HepG2 (cell line): ENCODE measurements at regions not wholly inside any gene's neighbourhood (a gene's known extent, or its start where the extent isn't known, plus 50 kb on each side); places are given as distances from the start of the nearest gene placed in this dataset.

Source experiments
- ATAC-seq: fragments of 200-7000 bp; cut with Tn5 transposase; 3 replicates; pipeline ENCODE4 v1.9.1; 2020; ENCODE audit warnings: mild to moderate bottlenecking, moderate library complexity
- BruUV-seq: library from RNA; stranded (reverse); fragments of 400-500 nt; replicated peaks from 2 replicates; lab custom pipeline; 2021; lab: Mats Ljungman, UMichigan
- CTCF ChIA-PET: fragments of 300-600 bp; formaldehyde crosslinking; extraction: SDS; loops from one replicate; lab custom pipeline; 2021; ENCODE audit warnings: low total read pairs, inconsistent platforms, low intra/inter-chr PET ratio; lab: Yijun Ruan, JAX
- POLR2A ChIA-PET: fragments of 350-600 bp; sonication (Branson Sonifier 250); formaldehyde crosslinking; loops from one replicate; lab custom pipeline; 2020; ENCODE audit warnings: antibody characterized with exemption, inconsistent platforms; lab: Yijun Ruan, JAX
- DNase-seq: peaks from one replicate; pipeline ENCODE4 v3.0.0-alpha.2; 2015; ENCODE audit warnings: low spot score
- FAIRE-seq: peaks from 3 replicates; lab custom pipeline; 2011; peaks lifted over from hg19 to GRCh38; lab: Jason Lieb, UNC
- H2AFZ ChIP-seq: one replicate; pipeline ENCODE4 v1.6.1; 2011; ENCODE audit warnings: low read length, inconsistent platforms
- H3K27ac ChIP-seq: fragments of 300-600 bp; 3 replicates; pipeline ENCODE4 v1.8.0; 2011; ENCODE audit warnings: mixed run types, mild to moderate bottlenecking, mixed read lengths, low read length, inconsistent platforms; ENCODE audit not compliant: insufficient read depth; ENCODE audit errors: extremely low read length
- H3K27me3 ChIP-seq, 2 experiments: fragments of 200-600 bp in 1 of 2; 2 replicates in 1 of 2; 3 replicates in 1 of 2; pipeline versions ENCODE4 v1.6.0 to v1.8.0; 2011; ENCODE audit warnings: low read length in 2 of 2, mild to moderate bottlenecking in 2 of 2, moderate library complexity in 2 of 2, inconsistent platforms in 1 of 2; ENCODE audit not compliant: insufficient read depth in 2 of 2, control insufficient read depth in 1 of 2
- H3K36me3 ChIP-seq, 2 experiments: fragments of 200-600 bp in 1 of 2; replicated peaks in 1 of 2; 2 replicates in 1 of 2; 3 replicates in 1 of 2; pipeline versions ENCODE4 v1.5.1 to v1.8.0; 2011; ENCODE audit warnings: low read length in 2 of 2, inconsistent platforms in 1 of 2; ENCODE audit not compliant: insufficient read depth in 2 of 2, control insufficient read depth in 1 of 2
- H3K4me1 ChIP-seq: 2 replicates; pipeline ENCODE4 v1.5.1; 2012; ENCODE audit warnings: low read length, inconsistent platforms; ENCODE audit not compliant: insufficient read depth
- H3K4me2 ChIP-seq: 2 replicates; pipeline ENCODE4 v1.6.0; 2011; ENCODE audit warnings: low read depth, low read length, inconsistent platforms
- H3K4me3 ChIP-seq, 3 experiments: fragments of 200-600 bp in 1 of 3; sonication (generic), shearing (Covaris generic) in 1 of 3; replicated peaks in 1 of 3; 2 replicates each; pipeline ENCODE4 v1.5.1; 2011 to 2016; ENCODE audit warnings: low read length in 3 of 3, inconsistent platforms in 2 of 3, low read depth in 2 of 3, mild to moderate bottlenecking in 2 of 3, control low read depth in 1 of 3, mixed read lengths in 1 of 3; ENCODE audit not compliant: insufficient read depth in 1 of 3
- H3K79me2 ChIP-seq: one replicate; pipeline ENCODE4 v1.6.1; 2011; ENCODE audit warnings: low read length, inconsistent platforms; ENCODE audit not compliant: insufficient read depth
- H3K9ac ChIP-seq: 2 replicates; pipeline ENCODE4 v1.6.0; 2011; ENCODE audit warnings: mild to moderate bottlenecking, low read depth, low read length, inconsistent platforms; ENCODE audit not compliant: insufficient read depth
- H3K9me3 ChIP-seq: 2 replicates; pipeline ENCODE4 v1.5.1; 2012; ENCODE audit warnings: mild to moderate bottlenecking, low read length
- H4K20me1 ChIP-seq: 2 replicates; pipeline ENCODE4 v1.6.0; 2011; ENCODE audit warnings: inconsistent platforms, mild to moderate bottlenecking, low read length, moderate library complexity; ENCODE audit not compliant: insufficient read depth
- FOSL2 ChIP-seq: sonication (generic); formaldehyde crosslinking; IDR thresholded peaks from 2 replicates; pipeline ENCODE4 v1.4.0; 2020; ENCODE audit warnings: missing genetic modification reagents
- GTF2F1 ChIP-seq: fragments of 150-350 bp; IDR thresholded peaks from 2 replicates; pipeline ENCODE4 v1.6.1; 2014; ENCODE audit warnings: low read length
- HNF1A ChIP-seq, 2 experiments: sonication (generic) in 1 of 2; formaldehyde crosslinking in 1 of 2; IDR thresholded peaks; 2 replicates each; pipeline versions ENCODE4 v1.4.0 to v1.6.1; 2016 to 2020; ENCODE audit warnings: borderline replicate concordance in 1 of 2, low read depth in 1 of 2, mild to moderate bottlenecking in 1 of 2, missing genetic modification reagents in 1 of 2
- MEIS1 ChIP-seq: sonication (generic); formaldehyde crosslinking; IDR thresholded peaks from 2 replicates; pipeline ENCODE4 v1.9.0; 2021; ENCODE audit warnings: mild to moderate bottlenecking, missing genetic modification reagents, moderate library complexity, borderline replicate concordance
- PHF8 ChIP-seq: sonication (generic); formaldehyde crosslinking; IDR thresholded peaks from 2 replicates; pipeline ENCODE4 v1.5.0; 2020; ENCODE audit warnings: missing genetic modification reagents
- TCF12 ChIP-seq, 2 experiments: fragments of 450-650 bp in 1 of 2; sonication (generic) in 1 of 2; formaldehyde crosslinking in 1 of 2; IDR thresholded peaks; 2 replicates each; pipeline versions ENCODE4 v1.6.1 to v1.8.0; 2017 to 2022; ENCODE audit warnings: antibody characterized with exemption in 1 of 2, mild to moderate bottlenecking in 1 of 2, missing genetic modification reagents in 1 of 2, moderate library complexity in 1 of 2
- ZNF720 ChIP-seq: sonication (generic); formaldehyde crosslinking; IDR thresholded peaks from 2 replicates; pipeline ENCODE4 v1.4.0; 2020; ENCODE audit warnings: missing genetic modification reagents
- WGBS: methylation state at CpG from one replicate; pipeline ENCODE4 v1.1.6; 2017; ENCODE audit warnings: low lambda C conversion rate; 5-methylcytosine and 5-hydroxymethylcytosine counted together
- in situ Hi-C: cut with HindIII; loops from 2 replicates; pipeline ENCODE4 v1.10.0; 2017; ENCODE audit warnings: low pct_unique_long_range_greater_than_20kb; ENCODE audit not compliant: extremely low pct_ligation_motif_present
- intact Hi-C: fragments of 100-400 bp; cut with micrococcal nuclease; formaldehyde crosslinking; loops from one replicate; pipeline ENCODE4 v1.10.0; 2022; ENCODE audit not compliant: unreplicated experiment

GRCh38 chrY:12469081-12469480 lies 231.9 kb upstream of the USP9Y start:
- Histone ChIP-seq H3K27me3 (no peaks in the 10 kb centered on the region), H3K79me2 (no peaks in the 10 kb centered on the region), H3K4me1 (no peaks in the 10 kb centered on the region), H3K4me2 (no peak overlapping the region), H3K9me3 (no peaks in the 10 kb centered on the region), H4K20me1 (no peaks in the 10 kb centered on the region), H3K9ac (no peak overlapping the region), H3K4me3 (no peak overlapping the region), H3K27ac (no peak overlapping the region), H2AFZ (no peak overlapping the region), H3K36me3 (no peaks in the 10 kb centered on the region)
- 0% methylated on average over 1 of the region's 1 CpG for WGBS
- ChIA-PET POLR2A (no interaction called here), CTCF (no interaction called here)
- intact Hi-C loops (no loop called here), in situ Hi-C loops (no loop called here)
- BruUV-seq, result no TSS peak
- TF ChIP-seq TCF12 (IDR thresholded peaks at IDR 0.05), result no peak
- TF ChIP-seq TCF12 (CRISPR knock-in tag; IDR thresholded peaks at IDR 0.05), result no peak
- TF ChIP-seq FOSL2 (CRISPR knock-in tag), result peak; percentile 80
- peak; percentile 16 for DNase-seq
- FAIRE-seq, result no peak
- ATAC-seq, result no peak; the same call in 2 of the 3 replicates

- no peaks in the 10 kb centered on the region for H4K20me1 ChIP-seq
- H2AFZ ChIP-seq, result no peak overlapping the region
- H3K4me1 ChIP-seq, result no peaks in the 10 kb centered on the region
- ChIA-PET POLR2A (no interaction called here), CTCF (no interaction called here)
- in situ Hi-C loops, result loop anchor here (10.0 kb wide), 1 partner anchor 150 kb away; no protein-coding TSS in a partner anchor
- ATAC-seq (no peak), DNase-seq (no peak), FAIRE-seq (no peak)
- H3K4me2 ChIP-seq, result no peak overlapping the region
- no peaks in the 10 kb centered on the region for H3K9me3 ChIP-seq
- H3K36me3 ChIP-seq, result no peaks in the 10 kb centered on the region
- H3K9ac ChIP-seq, result no peak overlapping the region
- BruUV-seq, result no TSS peak
- H3K79me2 ChIP-seq, result no peaks in the 10 kb centered on the region
- H3K27me3 ChIP-seq, result no peaks in the 10 kb centered on the region
- no peak overlapping the region for H3K27ac ChIP-seq
- intact Hi-C loops, result no loop called here
- H3K4me3 ChIP-seq, result no peak overlapping the region
- TF ChIP-seq ZNF720 (CRISPR knock-in tag), result no peak
- TF ChIP-seq GTF2F1, result no peak
- TF ChIP-seq MEIS1 (CRISPR knock-in tag), result no peak
- no peak for TF ChIP-seq PHF8 (CRISPR knock-in tag)
- no peak for TF ChIP-seq HNF1A (IDR thresholded peaks at IDR 0.05; ENCODE audit: low read depth)
- TF ChIP-seq HNF1A (CRISPR knock-in tag; IDR thresholded peaks at IDR 0.05; ENCODE audit: borderline replicate concordance), result no peak
Observed at GRCh38 chrY:12474472-12474871, 226.6 kb upstream of the USP9Y start.
